SK-N-SH treated with all-trans-retinoic acid at 6 μM for 48 hours (cell line): ENCODE measurements at regions not wholly inside any gene's neighbourhood (a gene's known extent, or its start where the extent isn't known, plus 50 kb on each side); places are given as distances from the start of the nearest gene placed in this dataset.

Experiments
- ARNTL ChIP-seq: fragments of 450-650 bp; formaldehyde crosslinking; IDR thresholded peaks from 2 replicates; pipeline ENCODE4 v1.5.0; 2020; ENCODE audit warnings: low read depth, mild to moderate bottlenecking, moderate library complexity, borderline replicate concordance
- BACH2 ChIP-seq: fragments of 250-450 bp; sonication (Bioruptor Pico); IDR thresholded peaks from 2 replicates; pipeline ENCODE4 v1.9.0; 2021; ENCODE audit warnings: mild to moderate bottlenecking, borderline replicate concordance
- CSDC2 ChIP-seq: fragments of 250-450 bp; sonication (Bioruptor Pico); IDR thresholded peaks from 2 replicates; pipeline ENCODE4 v1.5.0; 2020; ENCODE audit warnings: mild to moderate bottlenecking, moderate library complexity
- OSR1 ChIP-seq: fragments of 250-450 bp; sonication (Bioruptor Pico); IDR thresholded peaks from 2 replicates; pipeline ENCODE4 v1.8.0; 2022; ENCODE audit warnings: moderate library complexity, mild to moderate bottlenecking, inconsistent platforms
- RARB ChIP-seq: fragments of 250-450 bp; sonication (Bioruptor Pico); IDR thresholded peaks from 2 replicates; pipeline ENCODE4 v1.8.0; 2021; ENCODE audit warnings: mild to moderate bottlenecking, moderate library complexity
- SNAI2 ChIP-seq: fragments of 250-450 bp; sonication (Bioruptor Pico); IDR thresholded peaks from 2 replicates; pipeline ENCODE4 v1.5.0; 2020; ENCODE audit warnings: mild to moderate bottlenecking, moderate library complexity
- TCF4 ChIP-seq: fragments of 250-450 bp; sonication (Bioruptor Pico); IDR thresholded peaks from 2 replicates; pipeline ENCODE4 v1.8.0; 2021; ENCODE audit warnings: mild to moderate bottlenecking, moderate library complexity, borderline replicate concordance
- ZFP3 ChIP-seq: fragments of 250-450 bp; sonication (Bioruptor Pico); IDR thresholded peaks from 2 replicates; pipeline ENCODE4 v1.5.0; 2020; ENCODE audit warnings: mild to moderate bottlenecking, moderate library complexity
- ZFP30 ChIP-seq: fragments of 450-650 bp; formaldehyde crosslinking; IDR thresholded peaks from 2 replicates; pipeline ENCODE4 v1.5.0; 2022; ENCODE audit warnings: mild to moderate bottlenecking, moderate library complexity
- ZNF70 ChIP-seq: fragments of 450-650 bp; formaldehyde crosslinking; IDR thresholded peaks from 2 replicates; pipeline ENCODE4 v1.5.0; 2020; ENCODE audit warnings: mild to moderate bottlenecking, moderate library complexity
- ZNF8 ChIP-seq: fragments of 450-650 bp; formaldehyde crosslinking; IDR thresholded peaks from 2 replicates; pipeline ENCODE4 v1.5.0; 2020; ENCODE audit warnings: mild to moderate bottlenecking, moderate library complexity
- TF ChIP-seq, protein P1 (sequence below): fragments of 250-450 bp; sonication (Bioruptor Pico); IDR thresholded peaks from 2 replicates; pipeline ENCODE4 v1.8.0; 2020; ENCODE audit warnings: mild to moderate bottlenecking, moderate library complexity, borderline replicate concordance
- TF ChIP-seq, protein P2 (sequence below): fragments of 250-450 bp; sonication (Bioruptor Pico); IDR thresholded peaks from 2 replicates; pipeline ENCODE4 v1.5.1; 2020; ENCODE audit warnings: low read depth, mild to moderate bottlenecking, moderate library complexity

DNA sequence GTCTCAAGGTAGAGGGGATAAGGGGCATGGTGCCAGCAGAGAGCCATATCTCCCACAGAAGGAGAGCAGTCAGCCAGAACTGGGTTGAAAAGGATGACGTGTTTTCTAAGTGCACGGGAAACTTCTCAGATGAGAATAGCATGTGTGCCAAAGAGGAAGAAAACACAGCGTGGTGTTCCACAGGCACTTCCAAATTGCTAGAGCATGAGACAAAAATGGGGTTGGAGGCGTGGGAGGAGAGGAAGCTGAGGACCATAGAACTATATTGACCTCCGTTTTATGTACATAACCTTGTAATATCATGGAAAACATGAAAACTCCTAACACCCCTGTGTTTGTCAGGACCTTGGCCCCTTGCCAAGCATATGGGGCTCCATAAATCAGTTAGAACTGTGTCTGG is 682.7 kb upstream of the RAB6C start:
- TF ChIP-seq BACH2 (no peak), ARNTL (no peak), ZNF70 (no peak), ZNF8 (CRISPR knock-in tag) (no peak), ZFP30 (CRISPR knock-in tag) (no peak), CSDC2 (CRISPR knock-in tag) (no peak), ZFP3 (CRISPR knock-in tag) (no peak), RARB (CRISPR knock-in tag) (no peak), SNAI2 (CRISPR knock-in tag) (no peak), TCF4 (CRISPR knock-in tag) (no peak), OSR1 (CRISPR knock-in tag) (no peak)
- TF ChIP-seq, protein P1, sequence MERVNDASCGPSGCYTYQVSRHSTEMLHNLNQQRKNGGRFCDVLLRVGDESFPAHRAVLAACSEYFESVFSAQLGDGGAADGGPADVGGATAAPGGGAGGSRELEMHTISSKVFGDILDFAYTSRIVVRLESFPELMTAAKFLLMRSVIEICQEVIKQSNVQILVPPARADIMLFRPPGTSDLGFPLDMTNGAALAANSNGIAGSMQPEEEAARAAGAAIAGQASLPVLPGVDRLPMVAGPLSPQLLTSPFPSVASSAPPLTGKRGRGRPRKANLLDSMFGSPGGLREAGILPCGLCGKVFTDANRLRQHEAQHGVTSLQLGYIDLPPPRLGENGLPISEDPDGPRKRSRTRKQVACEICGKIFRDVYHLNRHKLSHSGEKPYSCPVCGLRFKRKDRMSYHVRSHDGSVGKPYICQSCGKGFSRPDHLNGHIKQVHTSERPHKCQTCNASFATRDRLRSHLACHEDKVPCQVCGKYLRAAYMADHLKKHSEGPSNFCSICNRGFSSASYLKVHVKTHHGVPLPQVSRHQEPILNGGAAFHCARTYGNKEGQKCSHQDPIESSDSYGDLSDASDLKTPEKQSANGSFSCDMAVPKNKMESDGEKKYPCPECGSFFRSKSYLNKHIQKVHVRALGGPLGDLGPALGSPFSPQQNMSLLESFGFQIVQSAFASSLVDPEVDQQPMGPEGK (CRISPR knock-in tag) = no peak
- TF ChIP-seq, protein P2, sequence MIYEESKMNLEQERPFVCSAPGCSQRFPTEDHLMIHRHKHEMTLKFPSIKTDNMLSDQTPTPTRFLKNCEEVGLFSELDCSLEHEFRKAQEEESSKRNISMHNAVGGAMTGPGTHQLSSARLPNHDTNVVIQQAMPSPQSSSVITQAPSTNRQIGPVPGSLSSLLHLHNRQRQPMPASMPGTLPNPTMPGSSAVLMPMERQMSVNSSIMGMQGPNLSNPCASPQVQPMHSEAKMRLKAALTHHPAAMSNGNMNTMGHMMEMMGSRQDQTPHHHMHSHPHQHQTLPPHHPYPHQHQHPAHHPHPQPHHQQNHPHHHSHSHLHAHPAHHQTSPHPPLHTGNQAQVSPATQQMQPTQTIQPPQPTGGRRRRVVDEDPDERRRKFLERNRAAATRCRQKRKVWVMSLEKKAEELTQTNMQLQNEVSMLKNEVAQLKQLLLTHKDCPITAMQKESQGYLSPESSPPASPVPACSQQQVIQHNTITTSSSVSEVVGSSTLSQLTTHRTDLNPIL = no peak
